T-cell (primary cell): ENCODE measurements at regions not wholly inside any gene's neighbourhood (a gene's known extent, or its start where the extent isn't known, plus 50 kb on each side); places are given as distances from the start of the nearest gene placed in this dataset.

Source experiments
- ATAC-seq, 4 experiments: fragments of 200-7000 bp in 3 of 4; fragments of 150-1000 bp in 1 of 4; cut with Tn5 transposase; replicated peaks in 1 of 4; 1 replicate in 3 of 4; 2 replicates in 1 of 4; pipeline ENCODE4 v1.10.0; 2021; ENCODE audit warnings: moderate library complexity in 3 of 4, mild to moderate bottlenecking in 2 of 4, moderate number of reproducible peaks in 1 of 4
- CTCF ChIA-PET, 2 donors: fragments of 300-600 bp; sonication (Branson Sonifier 250); formaldehyde crosslinking; loops; one replicate each; lab custom pipeline; 2022; ENCODE audit warnings: antibody characterized with exemption in 2 of 2; lab: Charles Lee
- POLR2A ChIA-PET, 2 donors: fragments of 300-600 bp; sonication (Branson Sonifier 250); formaldehyde crosslinking; loops; one replicate each; lab custom pipeline; 2022; ENCODE audit warnings: antibody characterized with exemption in 2 of 2; lab: Charles Lee
- DNase-seq, 35 experiments: peaks; one replicate each; pipeline versions ENCODE4 v3.0.0 to v3.0.0-alpha.2; 2013 to 2023
- H3K27ac ChIP-seq: one replicate; pipeline ENCODE4 v1.5.1; 2013; ENCODE audit warnings: low read length
- H3K27me3 ChIP-seq, 2 experiments: replicated peaks in 1 of 2; 1 replicate in 1 of 2; 2 replicates in 1 of 2; pipeline versions ENCODE4 v1.6.1 to v1.7.0; 2013; ENCODE audit warnings: low read length in 1 of 2, mixed read lengths in 1 of 2; ENCODE audit not compliant: control insufficient read depth in 2 of 2, insufficient read depth in 2 of 2; ENCODE audit errors: extremely low read depth in 1 of 2
- H3K36me3 ChIP-seq, 2 donors: 1 replicate in 1 of 2; 2 replicates in 1 of 2; pipeline versions ENCODE4 v1.6.1 to v1.7.0; 2013; ENCODE audit warnings: low read length in 1 of 2; ENCODE audit not compliant: control insufficient read depth in 2 of 2, insufficient read depth in 1 of 2; ENCODE audit errors: extremely low read depth in 1 of 2
- H3K4me1 ChIP-seq, 2 experiments: 1 replicate in 1 of 2; 2 replicates in 1 of 2; pipeline versions ENCODE4 v1.6.1 to v1.7.0; 2013; ENCODE audit warnings: low read length in 2 of 2, mixed read lengths in 1 of 2; ENCODE audit not compliant: insufficient read depth in 2 of 2, control insufficient read depth in 1 of 2; ENCODE audit errors: extremely low read depth in 1 of 2
- H3K4me3 ChIP-seq, 2 donors: 1 replicate in 1 of 2; 2 replicates in 1 of 2; pipeline versions ENCODE4 v1.5.1 to v1.7.0; 2013; ENCODE audit warnings: mild to moderate bottlenecking in 2 of 2, low read length in 1 of 2, moderate library complexity in 1 of 2; ENCODE audit not compliant: control insufficient read depth in 1 of 2; ENCODE audit errors: extremely low read depth in 1 of 2
- H3K9me3 ChIP-seq: 2 replicates; pipeline ENCODE4 v1.7.0; 2013
- H3K27ac Mint-ChIP-seq, 2 donors: one replicate each; pipeline ENCODE4 v1.8.0; 2020 to 2021; ENCODE audit warnings: mild to moderate bottlenecking in 2 of 2, mixed read lengths in 2 of 2
- H3K27me3 Mint-ChIP-seq, 2 donors: one replicate each; pipeline ENCODE4 v1.8.0; 2021 to 2022; ENCODE audit warnings: mixed read lengths in 2 of 2
- H3K36me3 Mint-ChIP-seq: one replicate; pipeline ENCODE4 v1.8.0; 2021; ENCODE audit warnings: mixed read lengths
- H3K4me1 Mint-ChIP-seq, 3 donors: one replicate each; pipeline ENCODE4 v1.8.0; 2020 to 2022; ENCODE audit warnings: mixed read lengths in 3 of 3, mild to moderate bottlenecking in 1 of 3
- H3K4me3 Mint-ChIP-seq, 3 donors: one replicate each; pipeline ENCODE4 v1.8.0; 2020 to 2022; ENCODE audit warnings: mild to moderate bottlenecking in 3 of 3, mixed read lengths in 3 of 3, moderate library complexity in 3 of 3
- H3K9me3 Mint-ChIP-seq, 3 donors: one replicate each; pipeline ENCODE4 v1.8.0; 2020 to 2022; ENCODE audit warnings: mixed read lengths in 3 of 3
- WGBS: methylation state at CpG from one replicate; pipeline ENCODE4 v1.1.5; 2013; ENCODE audit warnings: missing lambda C conversion rate; ENCODE audit not compliant: insufficient coverage; 5-methylcytosine and 5-hydroxymethylcytosine counted together

DNA sequence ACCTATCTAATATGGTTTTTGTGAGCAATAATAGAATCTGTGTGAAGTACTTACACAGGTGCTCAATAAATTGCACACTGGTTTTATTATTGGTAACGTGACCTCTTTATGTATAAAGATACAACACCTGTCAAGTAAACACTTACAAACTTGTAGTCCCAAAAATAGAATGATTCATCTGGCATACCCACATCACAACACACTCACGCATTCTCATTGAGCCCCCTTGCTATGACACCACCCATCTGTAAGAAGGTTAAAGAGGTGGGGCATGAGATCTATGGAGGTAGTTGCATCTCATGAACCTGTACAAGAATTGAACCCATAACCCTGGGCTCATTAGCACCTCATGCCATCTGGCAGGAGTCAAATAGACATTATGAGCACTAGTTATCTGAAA lies 134.9 kb upstream of the THBS1 start:
- no peak for DNase-seq
- no peaks in the 10 kb centered on the region for H3K36me3 ChIP-seq
- no peaks in the 10 kb centered on the region for H3K4me1 ChIP-seq
- Mint-ChIP-seq H3K9me3 (no peaks in the 10 kb centered on the region), H3K4me1 (no peaks in the 10 kb centered on the region), H3K4me3 (no peak overlapping the region), H3K27ac (no peak overlapping the region), H3K27me3 (peaks cover 13 to 24% of the 10 kb centered on the region in 2 donors), H3K36me3 (no peaks in the 10 kb centered on the region)
- ChIA-PET POLR2A (no interaction called here), CTCF (no interaction called here)
- no peaks in the 10 kb centered on the region for H3K9me3 ChIP-seq
- ATAC-seq, result no peak
- peaks cover 0 to 8% of the 10 kb centered on the region in 2 experiments for H3K27me3 ChIP-seq
- no peak overlapping the region for H3K4me3 ChIP-seq
- WGBS, result no CpG with 5 or more reads among the region's 2 CpGs
- H3K27ac ChIP-seq, result no peak overlapping the region

DNA sequence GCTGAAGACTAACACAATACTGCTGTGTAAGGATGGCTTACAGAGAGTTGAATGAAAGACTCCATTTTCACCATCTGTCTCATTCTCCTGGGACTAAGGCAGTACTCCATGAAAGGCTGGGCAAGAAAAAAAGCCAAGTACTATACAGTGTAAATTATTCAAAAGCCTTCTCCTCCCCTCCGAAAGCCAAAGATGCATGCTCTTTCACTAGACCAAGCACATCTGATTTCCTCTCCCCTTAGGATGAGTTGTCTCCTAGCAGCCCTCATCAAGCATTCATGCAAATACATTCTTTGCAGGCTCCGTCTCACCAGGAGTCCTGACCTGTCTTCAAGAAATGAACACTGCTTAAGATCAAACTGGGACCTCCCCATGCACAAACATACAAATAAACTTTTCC lies 133.5 kb upstream of the THBS1 start:
- Histone ChIP-seq H3K4me3 (no peak overlapping the region), H3K36me3 (no peaks in the 10 kb centered on the region), H3K9me3 (no peaks in the 10 kb centered on the region), H3K27me3 (peaks cover 0 to 5% of the 10 kb centered on the region in 2 experiments), H3K4me1 (no peaks in the 10 kb centered on the region), H3K27ac (no peak overlapping the region)
- no peak overlapping the region for H3K4me3 Mint-ChIP-seq
- no peak overlapping the region for H3K27ac Mint-ChIP-seq
- WGBS, result 93% methylated on average over 2 of the region's 2 CpGs
- ATAC-seq, result no peak
- ChIA-PET POLR2A (no interaction called here), CTCF (no interaction called here)
- no peaks in the 10 kb centered on the region for H3K9me3 Mint-ChIP-seq
- H3K27me3 Mint-ChIP-seq, result peaks cover 13 to 24% of the 10 kb centered on the region in 2 donors
- H3K4me1 Mint-ChIP-seq, result no peaks in the 10 kb centered on the region
- H3K36me3 Mint-ChIP-seq, result no peaks in the 10 kb centered on the region
- DNase-seq, result no peak

DNA sequence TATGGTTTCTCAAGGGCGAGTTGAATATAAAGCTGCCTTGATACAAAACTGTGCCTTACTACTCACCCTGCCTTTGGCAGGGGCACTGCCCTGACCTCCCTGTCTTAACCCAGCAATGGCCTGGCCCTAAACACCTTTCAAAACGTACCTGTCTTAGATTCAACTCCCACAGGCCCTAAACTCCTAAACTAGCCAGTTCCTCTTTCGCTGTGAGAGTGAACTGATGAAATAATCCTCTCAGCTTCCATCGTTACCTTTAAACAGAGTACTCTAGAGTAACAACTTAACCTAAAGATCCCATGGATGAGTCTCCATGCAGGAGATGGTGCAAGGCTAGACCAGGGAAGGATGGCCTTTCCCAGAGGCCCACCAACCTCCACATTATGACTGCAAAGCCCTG lies 133.0 kb upstream of the THBS1 start:
- no peaks in the 10 kb centered on the region for H3K9me3 Mint-ChIP-seq
- no peak for DNase-seq
- no peak for ATAC-seq
- no peak overlapping the region for H3K4me3 Mint-ChIP-seq
- H3K27ac Mint-ChIP-seq, result no peak overlapping the region
- CTCF ChIA-PET, result no interaction called here
- 75% methylated on average over 2 of the region's 4 CpGs for WGBS
- POLR2A ChIA-PET, result no interaction called here
- Histone ChIP-seq H3K4me1 (no peaks in the 10 kb centered on the region), H3K4me3 (no peak overlapping the region), H3K27me3 (peaks cover 0 to 5% of the 10 kb centered on the region in 2 experiments), H3K27ac (no peak overlapping the region), H3K9me3 (no peaks in the 10 kb centered on the region), H3K36me3 (no peaks in the 10 kb centered on the region)
- H3K36me3 Mint-ChIP-seq, result no peaks in the 10 kb centered on the region
- no peaks in the 10 kb centered on the region for H3K4me1 Mint-ChIP-seq
- H3K27me3 Mint-ChIP-seq, result peaks cover 13 to 23% of the 10 kb centered on the region in 2 donors

DNA sequence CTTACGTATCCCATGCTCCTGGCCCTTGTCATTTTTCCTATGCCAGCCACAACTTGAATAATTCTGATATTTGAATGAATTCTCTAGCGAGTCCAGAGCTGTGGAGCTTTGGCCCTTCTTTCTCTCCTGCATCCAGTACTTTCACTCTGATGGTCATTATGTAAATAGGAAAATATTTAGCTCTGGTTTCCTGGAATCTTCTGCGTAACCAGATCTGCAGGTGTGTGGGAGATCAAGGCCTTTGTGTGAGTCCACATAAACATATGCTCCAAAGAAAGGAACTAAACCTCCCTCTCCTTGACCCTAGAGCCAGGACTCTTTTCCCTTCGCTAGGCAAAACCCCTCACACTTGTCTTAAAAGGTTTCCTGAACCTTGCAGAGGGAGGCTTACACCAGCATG lies 132.5 kb upstream of the THBS1 start:
- CTCF ChIA-PET, result no interaction called here
- H3K27me3 Mint-ChIP-seq, result peaks cover 13 to 21% of the 10 kb centered on the region in 2 donors
- ATAC-seq, result no peak

DNA sequence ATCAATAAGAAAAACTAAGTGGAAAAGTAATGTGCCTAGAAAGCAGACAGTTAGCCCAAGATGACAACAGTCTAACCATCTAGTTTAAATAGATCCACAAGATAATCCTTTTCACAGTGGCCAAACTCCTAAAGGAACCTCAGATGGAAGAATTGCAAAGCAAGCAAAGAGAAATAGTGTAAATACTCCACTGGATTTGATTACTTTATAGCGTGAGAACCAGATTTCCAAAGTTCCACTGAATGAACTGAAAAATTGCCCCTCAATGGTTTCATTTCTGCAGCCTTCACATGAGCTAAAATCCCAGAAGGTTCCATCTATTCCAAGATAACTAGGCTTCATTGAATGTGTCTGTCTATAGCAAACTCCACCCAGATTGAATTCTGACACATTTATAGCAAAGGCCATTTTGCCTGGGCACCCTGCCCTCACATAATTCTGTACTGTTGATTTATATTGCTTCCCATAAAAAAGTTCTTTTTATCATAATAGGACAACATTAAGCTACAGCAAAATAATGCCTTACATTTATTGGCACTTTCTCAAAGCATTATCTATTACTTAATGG lies 129.7 kb upstream of the THBS1 start:
- ChIA-PET CTCF (no interaction called here), POLR2A (no interaction called here)
- no peaks in the 10 kb centered on the region for H3K9me3 Mint-ChIP-seq
- DNase-seq, result no peak
- Histone ChIP-seq H3K4me1 (no peaks in the 10 kb centered on the region), H3K27me3 (no peaks in the 10 kb centered on the region), H3K9me3 (no peaks in the 10 kb centered on the region), H3K36me3 (no peaks in the 10 kb centered on the region), H3K4me3 (no peak overlapping the region), H3K27ac (no peak overlapping the region)
- no peaks in the 10 kb centered on the region for H3K36me3 Mint-ChIP-seq
- H3K27me3 Mint-ChIP-seq, result peaks cover 9 to 13% of the 10 kb centered on the region in 2 donors
- WGBS, result 100% methylated on average over 1 of the region's 1 CpG
- H3K4me1 Mint-ChIP-seq, result no peaks in the 10 kb centered on the region
- no peak for ATAC-seq
- H3K27ac Mint-ChIP-seq, result no peak overlapping the region
- no peak overlapping the region for H3K4me3 Mint-ChIP-seq

More for the DNA sequence above, 132.5 kb upstream of the THBS1 start:
- Histone ChIP-seq H3K4me1 (no peaks in the 10 kb centered on the region), H3K36me3 (no peaks in the 10 kb centered on the region), H3K27me3 (peaks cover 0 to 5% of the 10 kb centered on the region in 2 experiments), H3K27ac (no peak overlapping the region), H3K4me3 (no peak overlapping the region), H3K9me3 (no peaks in the 10 kb centered on the region)
- Mint-ChIP-seq H3K4me1 (no peaks in the 10 kb centered on the region), H3K27ac (no peak overlapping the region), H3K36me3 (no peaks in the 10 kb centered on the region), H3K9me3 (no peaks in the 10 kb centered on the region), H3K4me3 (no peak overlapping the region)
- DNase-seq, result no peak
- POLR2A ChIA-PET, result no interaction called here
- 67% methylated on average over 1 of the region's 4 CpGs for WGBS

DNA sequence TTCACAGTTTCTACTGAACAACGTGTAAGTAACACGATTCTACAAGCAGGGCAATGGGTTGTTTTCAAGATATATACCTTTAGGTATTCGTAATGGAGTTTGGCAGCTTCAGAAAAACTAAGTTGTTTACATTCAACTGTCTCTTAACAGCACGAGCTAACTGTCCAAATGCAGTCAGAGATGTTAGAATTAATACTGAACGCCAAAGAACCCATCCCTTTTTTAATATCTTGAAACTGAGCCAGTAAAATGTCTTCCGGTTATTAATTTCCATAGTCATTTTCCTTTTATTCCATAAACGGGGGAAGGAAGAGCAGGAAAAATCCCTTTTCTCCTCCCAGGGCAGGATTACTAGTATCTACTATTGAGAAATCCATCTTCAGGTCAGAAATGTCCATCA lies 129.0 kb upstream of the THBS1 start:
- Mint-ChIP-seq H3K36me3 (no peaks in the 10 kb centered on the region), H3K4me3 (no peak overlapping the region), H3K27me3 (peaks cover 8 to 13% of the 10 kb centered on the region in 2 donors), H3K4me1 (no peaks in the 10 kb centered on the region), H3K9me3 (no peaks in the 10 kb centered on the region), H3K27ac (no peak overlapping the region)
- Histone ChIP-seq H3K4me1 (no peaks in the 10 kb centered on the region), H3K27ac (no peak overlapping the region), H3K9me3 (no peaks in the 10 kb centered on the region), H3K27me3 (no peaks in the 10 kb centered on the region), H3K36me3 (no peaks in the 10 kb centered on the region), H3K4me3 (no peak overlapping the region)
- no CpG with 5 or more reads among the region's 7 CpGs for WGBS
- ChIA-PET CTCF (no interaction called here), POLR2A (no interaction called here)
- no peak for ATAC-seq
- DNase-seq, result no peak

DNA sequence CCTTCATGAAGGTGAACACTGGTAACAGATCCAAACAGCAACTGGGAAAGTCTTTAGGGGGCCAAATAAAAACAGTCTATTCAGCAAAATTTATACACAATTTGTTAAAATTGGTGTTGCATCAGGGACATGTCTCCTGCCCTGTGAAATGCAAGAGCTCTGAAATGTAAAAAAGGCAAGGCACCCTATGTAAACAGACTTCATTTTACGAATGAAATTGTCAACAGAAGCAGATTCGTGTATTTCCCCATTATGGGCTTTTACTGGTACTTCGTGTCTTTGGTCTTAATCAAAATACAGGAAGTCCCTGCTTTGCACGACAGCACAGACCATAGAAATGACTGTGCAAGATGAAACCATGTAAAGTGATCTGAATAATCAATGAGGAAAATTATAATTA lies 127.3 kb upstream of the THBS1 start:
- no peaks in the 10 kb centered on the region for H3K36me3 Mint-ChIP-seq
- no CpG with 5 or more reads among the region's 4 CpGs for WGBS
- no peaks in the 10 kb centered on the region for H3K36me3 ChIP-seq
- H3K27me3 Mint-ChIP-seq, result peaks cover 5 to 9% of the 10 kb centered on the region in 2 donors
- ATAC-seq, result no peak
- H3K9me3 ChIP-seq, result no peaks in the 10 kb centered on the region
- POLR2A ChIA-PET, result no interaction called here
- CTCF ChIA-PET, result no interaction called here
- no peaks in the 10 kb centered on the region for H3K9me3 Mint-ChIP-seq
- no peak overlapping the region for H3K4me3 ChIP-seq
- no peak overlapping the region for H3K27ac Mint-ChIP-seq
- H3K27me3 ChIP-seq, result no peaks in the 10 kb centered on the region
- H3K27ac ChIP-seq, result no peak overlapping the region
- no peaks in the 10 kb centered on the region for H3K4me1 Mint-ChIP-seq
- no peak for DNase-seq
- H3K4me1 ChIP-seq, result no peaks in the 10 kb centered on the region
- H3K4me3 Mint-ChIP-seq, result no peak overlapping the region
